BJ (cell line): ENCODE measurements at regions not wholly inside any gene's neighbourhood (a gene's known extent, or its start where the extent isn't known, plus 50 kb on each side); places are given as distances from the start of the nearest gene placed in this dataset.
A peak's percentile ranks its signal among the peaks of the same experiment; 100 is the strongest.

Experiments used
- CTCF ChIA-PET: fragments of 350-600 bp; formaldehyde crosslinking; extraction: SDS; loops from one replicate; lab custom pipeline; 2021; ENCODE audit warnings: antibody characterized with exemption, inconsistent platforms; lab: Yijun Ruan, JAX
- POLR2A ChIA-PET: fragments of 300-600 bp; sonication (Branson Sonifier 250); formaldehyde crosslinking; extraction: SDS; loops from one replicate; lab custom pipeline; 2021; ENCODE audit warnings: antibody characterized with exemption; lab: Charles Lee
- DNase-seq: peaks from one replicate; pipeline ENCODE4 v3.0.0-alpha.2; 2011; ENCODE audit warnings: low read depth
- H3K27me3 ChIP-seq: 2 replicates; pipeline ENCODE4 v1.6.0; 2011; ENCODE audit warnings: low read length; ENCODE audit not compliant: control insufficient read depth, insufficient read depth
- H3K36me3 ChIP-seq: 2 replicates; pipeline ENCODE4 v1.5.1; 2011; ENCODE audit warnings: low read length; ENCODE audit not compliant: control insufficient read depth, insufficient read depth
- H3K4me3 ChIP-seq: 2 replicates; pipeline ENCODE4 v1.5.1; 2011; ENCODE audit warnings: low read depth, mild to moderate bottlenecking, control low read depth, low read length
- CTCF ChIP-seq: IDR thresholded peaks from 2 replicates; pipeline ENCODE4 v1.5.1; 2011; ENCODE audit warnings: low read depth, mild to moderate bottlenecking, control low read depth, inconsistent platforms, low read length, moderate library complexity; ENCODE audit not compliant: insufficient read depth

- no peak for TF ChIP-seq CTCF
- CTCF ChIA-PET: no interaction called here
- H3K27me3 ChIP-seq: no peaks in the 10 kb centered on the region
- POLR2A ChIA-PET: no interaction called here
- no peaks in the 10 kb centered on the region for H3K36me3 ChIP-seq
- H3K4me3 ChIP-seq: no peak overlapping the region
- no peak for DNase-seq
These were observed 58.7 kb upstream of the FDX1 start for GRCh38 chr11:110371084-110371483.

GRCh38 chr11:110373051-110373702, 56.6 kb upstream of the FDX1 start:
- no peaks in the 10 kb centered on the region for H3K27me3 ChIP-seq
- ChIA-PET CTCF (interaction anchor here (1.3 to 1.5 kb wide), 2 partner anchors 171 to 172 kb away, joined by 3 to 4 read pairs; no protein-coding TSS in a partner anchor), POLR2A (interaction anchor here (0.7 kb wide), 1 partner anchor 172 kb away, joined by 3 read pairs; no protein-coding TSS in a partner anchor)
- H3K36me3 ChIP-seq: no peaks in the 10 kb centered on the region
- H3K4me3 ChIP-seq: no peak overlapping the region
- no peak for TF ChIP-seq CTCF
- DNase-seq: peak; percentile 31

GRCh38 chr11:110374921-110375320, 54.8 kb upstream of the FDX1 start:
- Histone ChIP-seq H3K27me3 (no peaks in the 10 kb centered on the region), H3K4me3 (no peak overlapping the region), H3K36me3 (no peaks in the 10 kb centered on the region)
- TF ChIP-seq CTCF: no peak
- POLR2A ChIA-PET: no interaction called here
- CTCF ChIA-PET: interaction anchor here (1.4 to 2.6 kb wide), 3 partner anchors 8 to 174 kb away, joined by 3 to 28 read pairs (median 7); no protein-coding TSS in a partner anchor
- no peak for DNase-seq

- Histone ChIP-seq H3K27me3 (no peaks in the 10 kb centered on the region), H3K4me3 (no peak overlapping the region), H3K36me3 (no peaks in the 10 kb centered on the region)
- TF ChIP-seq CTCF: no peak
- DNase-seq: no peak
- POLR2A ChIA-PET: no interaction called here
- CTCF ChIA-PET: interaction anchor here (1.1 to 2.6 kb wide), 4 partner anchors 9 to 174 kb away, joined by 3 to 28 read pairs (median 5); no protein-coding TSS in a partner anchor
These were observed 54.4 kb upstream of the FDX1 start for GRCh38 chr11:110375351-110375750.

GRCh38 chr11:110376021-110376420, 53.7 kb upstream of the FDX1 start:
- DNase-seq: no peak
- H3K36me3 ChIP-seq: no peaks in the 10 kb centered on the region
- no peaks in the 10 kb centered on the region for H3K27me3 ChIP-seq
- H3K4me3 ChIP-seq: no peak overlapping the region
- CTCF ChIA-PET: interaction anchor here (0.7 to 2.6 kb wide), 4 partner anchors 59 to 1022 kb away, joined by 3 to 28 read pairs (median 6); no protein-coding TSS in a partner anchor
- POLR2A ChIA-PET: no interaction called here
- TF ChIP-seq CTCF: no peak
